Ureter (tissue), 1 donor: ENCODE measurements at regions not wholly inside any gene's neighbourhood (a gene's known extent, or its start where the extent isn't known, plus 50 kb on each side); places are given as distances from the start of the nearest gene placed in this dataset.

Source experiments
- DNase-seq: peaks from one replicate; pipeline ENCODE4 v3.0.0-alpha.2; 2020; ENCODE audit warnings: low spot score
- donor health status: DM: yes; HTN: yes; CAD: no.

DNA sequence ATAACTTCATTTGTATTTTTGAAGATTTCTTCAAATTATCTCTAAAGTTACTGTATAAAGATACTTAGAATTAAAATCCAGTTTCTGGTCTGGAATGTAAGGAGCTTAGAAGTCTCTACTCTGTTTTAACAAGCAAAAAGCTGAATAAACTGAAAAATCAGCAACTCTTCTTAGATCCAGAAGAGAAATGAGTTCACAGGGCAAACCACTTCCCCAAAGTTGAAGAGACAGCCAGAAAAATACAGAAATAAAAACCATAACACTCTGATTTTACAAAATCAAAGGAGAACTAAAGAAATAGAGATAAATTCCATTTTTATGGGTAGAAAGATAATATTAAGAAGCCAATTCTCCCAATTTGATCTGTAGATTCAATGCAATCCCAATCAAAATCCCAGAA, 1166.8 kb downstream of the ADGRL3 start:
- DNase-seq, result no peak

DNA sequence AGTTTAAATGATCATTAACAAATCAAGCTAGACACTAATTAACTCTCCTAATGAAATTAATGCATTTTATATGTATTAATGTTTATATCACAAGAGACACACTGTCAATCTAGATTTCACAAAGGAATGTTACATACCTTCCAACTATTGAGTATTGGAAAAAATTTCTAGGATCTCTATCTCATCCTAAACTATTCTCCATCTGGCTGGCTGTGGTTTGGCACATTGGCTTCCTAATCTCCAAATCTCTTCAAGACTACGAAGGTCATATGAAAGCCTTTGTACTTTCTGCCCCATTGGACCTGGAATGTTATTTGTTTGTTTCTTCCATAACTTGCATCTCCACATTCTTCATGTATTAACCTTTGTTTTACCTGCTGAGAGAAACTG, 1160.0 kb downstream of the ADGRL3 start:
- DNase-seq, result no peak

DNA sequence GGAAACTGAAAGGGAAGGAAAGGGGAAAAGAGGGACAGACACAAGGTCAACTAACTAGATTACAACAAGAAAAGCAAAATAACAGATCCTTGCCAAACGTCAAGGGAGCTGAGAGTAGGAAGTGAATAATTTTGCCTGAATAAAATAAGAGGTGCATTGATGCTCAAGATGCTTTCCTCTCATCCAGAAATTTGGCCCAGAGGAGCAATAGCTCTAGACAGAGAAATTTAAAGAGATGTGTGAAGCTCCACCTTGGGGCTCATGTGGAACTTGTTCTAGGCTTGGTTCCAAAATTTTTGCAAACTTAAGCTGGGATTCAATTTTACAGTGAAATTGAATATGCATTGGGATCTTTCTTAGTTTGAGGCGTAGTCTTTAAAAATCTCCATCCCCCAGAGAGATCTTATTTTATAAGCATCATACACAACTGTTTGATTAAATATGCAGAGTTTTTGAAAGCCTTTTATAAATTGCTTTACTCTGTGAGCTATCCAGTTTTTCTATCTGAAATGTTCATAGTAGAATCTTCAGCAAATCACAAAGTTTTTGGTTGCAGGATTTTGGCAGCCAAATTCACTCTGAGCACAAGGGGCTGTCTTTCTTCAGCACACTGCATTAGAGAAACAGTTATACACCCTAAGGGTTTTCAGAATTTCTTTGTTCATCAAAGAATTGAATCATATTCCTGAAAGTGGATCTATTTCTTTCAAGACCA, 1159.5 kb downstream of the ADGRL3 start:
- no peak for DNase-seq

DNA sequence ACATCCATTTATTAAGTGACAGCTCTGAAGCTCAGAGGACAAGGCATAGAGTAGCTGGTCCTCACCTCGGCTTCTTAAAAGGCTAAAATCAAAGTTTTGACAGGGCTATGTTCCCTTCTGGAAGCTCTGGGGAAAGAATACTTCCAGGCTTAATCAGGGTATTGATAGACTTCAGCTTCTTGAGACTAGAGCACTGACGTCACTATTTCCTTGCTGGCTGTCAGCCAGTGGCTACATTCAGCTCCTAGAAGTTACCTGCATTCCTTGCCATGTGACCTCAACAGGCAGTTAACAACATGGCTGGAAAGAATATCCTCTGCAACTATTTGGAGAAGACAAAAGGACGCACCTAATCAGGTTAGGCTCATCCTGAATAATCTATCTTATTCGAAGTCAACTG, 1144.8 kb downstream of the ADGRL3 start:
- DNase-seq, result no peak

GRCh38 chr4:62344474-62344873, 1144.3 kb downstream of the ADGRL3 start:
- DNase-seq, result no peak

DNA sequence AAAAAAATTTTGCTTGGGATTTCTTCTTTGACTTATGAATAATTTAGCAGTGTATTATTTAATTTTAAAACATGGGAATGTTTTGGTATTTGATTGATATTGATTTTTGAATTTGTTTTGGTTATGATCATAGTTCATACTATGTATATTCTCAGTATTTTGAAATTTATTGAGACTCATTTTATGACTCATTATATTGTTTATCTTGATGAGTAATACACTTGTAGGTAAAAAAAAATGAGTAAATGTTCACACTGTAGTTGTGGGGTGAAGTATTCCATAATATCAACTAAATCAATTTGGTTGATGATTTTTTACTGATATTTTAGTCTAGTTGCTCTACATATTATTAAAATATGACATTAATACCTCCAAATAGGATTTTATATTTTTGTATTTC, 1142.2 kb downstream of the ADGRL3 start:
- no peak for DNase-seq

GRCh38 chr4:62328526-62328925, 1128.4 kb downstream of the ADGRL3 start:
- DNase-seq, result no peak

- no peak for DNase-seq
These were observed 1127.6 kb downstream of the ADGRL3 start for GRCh38 chr4:62327612-62328297.

DNA sequence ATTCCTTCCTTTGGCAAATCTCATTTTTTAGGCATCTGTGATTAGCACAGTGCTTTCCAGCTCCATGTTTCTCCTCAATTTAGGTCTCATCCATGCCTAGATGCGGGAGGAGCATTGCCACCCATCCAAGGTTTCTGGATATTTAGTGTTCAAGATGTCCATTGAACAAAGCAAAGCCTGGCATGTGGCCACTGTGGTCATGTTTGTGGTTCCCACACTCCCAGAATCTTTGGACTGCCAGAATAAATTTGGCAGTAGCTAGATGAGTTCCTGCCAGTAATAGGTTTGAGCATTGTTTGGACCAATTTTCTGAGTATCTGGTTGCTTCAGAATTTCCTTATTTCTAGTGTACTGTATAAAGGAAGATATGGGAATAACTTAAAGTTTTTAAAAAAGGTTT, 1124.1 kb downstream of the ADGRL3 start:
- DNase-seq, result no peak

GRCh38 chr4:62320612-62321011, 1120.5 kb downstream of the ADGRL3 start:
- DNase-seq, result no peak

DNA sequence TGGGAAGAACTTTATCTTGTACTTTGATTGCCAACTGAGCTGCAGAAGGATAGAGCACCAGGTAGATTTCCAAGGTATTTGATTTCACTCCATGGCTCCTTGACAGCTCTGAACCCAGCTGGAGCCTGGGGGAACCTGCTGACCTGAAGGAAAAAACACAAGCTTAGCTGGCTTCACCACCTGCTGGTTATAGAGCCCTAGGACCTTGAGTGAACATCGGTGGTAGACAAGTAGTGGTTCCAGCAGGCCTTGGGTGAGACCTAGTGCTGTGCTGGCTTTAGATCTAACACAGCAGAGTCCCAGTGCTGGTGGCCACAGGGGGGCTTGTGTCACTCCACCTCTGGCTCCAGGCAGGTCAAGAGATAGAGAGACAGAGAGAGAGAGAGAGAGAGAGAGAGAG, 1102.6 kb downstream of the ADGRL3 start:
- DNase-seq, result no peak

- DNase-seq, result no peak
These were observed 1101.4 kb downstream of the ADGRL3 start for GRCh38 chr4:62301500-62301899.

GRCh38 chr4:62293551-62293950, 1093.4 kb downstream of the ADGRL3 start:
- no peak for DNase-seq

DNA sequence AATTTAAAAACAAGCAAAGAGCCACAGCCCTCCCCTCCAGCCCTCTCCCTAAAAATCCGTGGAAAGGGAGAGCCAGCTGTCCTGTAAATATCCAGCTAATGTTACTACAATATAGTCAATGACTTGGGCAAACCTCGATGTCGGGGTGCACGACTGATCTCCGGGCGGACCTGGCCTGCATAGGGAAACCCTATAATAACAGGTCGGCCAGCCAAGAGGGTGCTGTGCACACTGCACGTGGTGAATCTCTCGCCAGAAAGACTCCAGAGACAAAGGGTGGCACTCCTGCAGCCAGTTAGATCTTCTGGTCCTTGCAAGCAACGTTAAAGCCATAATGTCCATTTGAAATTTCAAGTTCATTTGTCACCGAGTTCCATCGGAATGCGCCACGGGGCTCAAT, 1092.8 kb downstream of the ADGRL3 start:
- DNase-seq, result no peak

DNA sequence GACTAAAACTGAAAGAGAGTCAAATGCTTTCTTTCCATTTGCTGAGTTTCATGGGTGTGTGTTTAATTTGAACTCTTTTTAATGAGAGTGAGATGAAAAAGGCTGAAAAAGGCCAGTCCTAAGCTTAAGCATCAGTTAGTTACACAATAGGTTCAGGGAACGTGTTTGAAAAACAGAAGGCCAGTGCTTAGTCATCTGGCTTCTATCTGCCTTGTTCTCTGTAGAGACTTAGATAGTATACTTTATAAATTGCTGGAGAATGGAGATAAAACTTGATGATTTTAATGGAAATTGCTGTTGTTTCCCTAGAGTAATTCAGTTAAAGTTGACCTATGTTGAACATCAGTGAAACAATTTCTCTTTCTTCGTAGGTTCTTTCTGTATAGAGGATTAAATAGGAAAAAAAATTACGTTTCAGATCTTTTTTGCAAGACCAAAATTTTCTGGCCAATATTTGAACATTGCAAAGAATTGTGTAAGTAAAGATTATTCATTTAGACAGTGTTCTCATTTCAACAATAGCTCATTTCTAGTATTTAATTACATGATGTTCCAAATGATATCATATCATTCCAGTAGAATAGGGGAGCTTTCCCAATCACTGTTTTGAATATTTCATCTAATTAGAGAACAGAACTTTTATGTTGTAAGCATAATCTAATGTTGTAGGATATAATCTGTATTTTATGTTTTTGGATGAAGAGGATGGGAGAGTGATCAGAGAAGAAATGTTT, 1088.8 kb downstream of the ADGRL3 start:
- DNase-seq, result no peak

DNA sequence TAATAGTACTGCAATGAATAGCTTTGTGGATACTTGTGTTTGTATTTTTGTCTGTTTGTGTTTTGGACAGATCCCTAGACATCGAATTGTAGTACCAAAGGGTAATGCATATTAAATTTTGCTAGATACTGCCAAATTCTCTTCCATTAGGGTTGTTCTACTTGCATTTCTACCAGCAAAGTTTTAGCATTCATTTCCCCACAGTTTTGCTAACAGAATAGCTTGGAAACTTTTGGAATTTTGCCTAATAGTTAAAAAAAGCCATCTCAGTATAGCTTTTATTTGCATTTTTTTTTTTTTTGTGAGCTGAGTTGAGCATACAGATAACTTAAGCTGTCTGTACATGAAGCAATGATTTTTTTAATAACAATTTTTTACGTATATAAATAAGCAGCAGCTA, 1084.9 kb downstream of the ADGRL3 start:
- DNase-seq, result no peak

DNA sequence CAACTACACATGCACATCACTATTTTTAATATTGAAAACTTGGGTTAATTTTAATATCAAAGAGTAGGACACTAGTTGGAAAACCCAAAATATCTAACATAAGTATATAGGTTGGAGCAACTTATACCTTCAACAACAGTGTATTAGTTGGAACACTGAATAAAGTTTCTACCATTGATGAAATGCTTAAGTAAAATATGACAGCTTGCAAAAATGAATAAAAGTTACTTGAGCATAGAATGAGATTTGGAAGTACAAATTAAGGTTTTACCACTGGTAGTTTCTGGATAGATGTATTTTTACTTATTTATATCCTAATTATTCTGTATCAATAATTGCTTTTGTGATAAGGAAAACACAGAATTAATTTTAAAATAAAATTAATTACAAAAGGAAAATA, 1079.6 kb downstream of the ADGRL3 start:
- DNase-seq, result no peak

GRCh38 chr4:62275470-62275869, 1075.3 kb downstream of the ADGRL3 start:
- no peak for DNase-seq

DNA sequence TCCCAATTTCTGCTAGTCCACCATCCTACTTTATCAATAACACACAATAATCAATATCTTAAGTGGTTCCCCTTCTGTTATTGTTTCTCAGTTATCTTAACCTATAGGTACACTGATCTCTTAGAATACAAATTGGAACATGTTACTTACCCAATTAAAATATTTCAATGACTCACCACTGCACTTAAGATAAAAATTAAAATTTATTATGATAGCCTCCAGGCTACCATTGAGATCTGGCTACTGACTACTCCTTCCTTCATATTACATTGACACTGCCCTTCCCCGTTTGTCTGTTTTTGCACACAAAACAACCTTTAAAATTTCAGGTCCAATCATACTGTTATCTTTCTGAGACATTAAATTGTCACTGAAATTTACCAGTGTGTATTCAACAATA, 1074.7 kb downstream of the ADGRL3 start:
- no peak for DNase-seq

DNA sequence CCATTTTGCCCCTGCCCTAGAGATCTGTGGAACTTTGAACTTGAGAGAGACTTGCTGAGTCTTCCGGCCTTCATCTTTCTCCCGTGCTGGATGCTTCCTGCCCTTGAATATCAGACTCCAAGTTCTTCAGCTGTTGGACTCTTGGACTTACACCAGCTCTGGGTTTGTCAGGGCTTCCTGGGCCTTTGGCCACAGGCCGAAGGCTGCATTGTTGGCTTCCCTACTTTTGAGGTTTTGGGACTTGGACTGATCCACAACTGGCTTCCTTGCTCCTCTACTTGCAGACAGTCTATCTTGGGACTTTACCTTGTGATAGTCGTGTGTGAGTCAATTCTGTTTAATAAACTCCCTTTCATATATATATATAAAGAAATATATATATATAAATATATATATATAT, 1071.0 kb downstream of the ADGRL3 start:
- no peak for DNase-seq

GRCh38 chr4:62269918-62270317, 1069.8 kb downstream of the ADGRL3 start:
- DNase-seq, result no peak

- no peak for DNase-seq
These were observed 1063.3 kb downstream of the ADGRL3 start for GRCh38 chr4:62263454-62263853.

GRCh38 chr4:62262676-62263075, 1062.5 kb downstream of the ADGRL3 start:
- DNase-seq, result no peak
